Panc1 (cell line): ENCODE measurements at regions not wholly inside any gene's neighbourhood (a gene's known extent, or its start where the extent isn't known, plus 50 kb on each side); places are given as distances from the start of the nearest gene placed in this dataset.

Experiments
- ATAC-seq: fragments of 200-7000 bp; cut with Tn5 transposase; 2 replicates; pipeline ENCODE4 v1.9.1; 2020; ENCODE audit warnings: mild to moderate bottlenecking, moderate library complexity
- BruUV-seq: library from RNA; stranded (reverse); fragments of 400-500 nt; replicated peaks from 2 replicates; lab custom pipeline; 2021; lab: Mats Ljungman, UMichigan
- CTCF ChIA-PET: fragments of 300-600 bp; sonication (Branson Sonifier 250); formaldehyde crosslinking; loops from one replicate; lab custom pipeline; 2022; ENCODE audit warnings: antibody characterized with exemption; lab: Charles Lee
- POLR2A ChIA-PET: fragments of 300-600 bp; sonication (Branson Sonifier 250); formaldehyde crosslinking; loops from one replicate; lab custom pipeline; 2022; ENCODE audit warnings: antibody characterized with exemption; lab: Charles Lee
- DNase-seq: peaks from one replicate; pipeline ENCODE4 v3.0.0-alpha.2; 2010; ENCODE audit warnings: low read depth, low spot score
- H3K27ac ChIP-seq: 2 replicates; pipeline ENCODE4 v1.5.1; 2011; ENCODE audit warnings: mild to moderate bottlenecking, low read length, inconsistent platforms
- H3K27me3 ChIP-seq: fragments of 200-500 bp; sonication (Bioruptor generic); 2 replicates; pipeline ENCODE4 v1.6.0; 2014; ENCODE audit warnings: low read length, inconsistent platforms; ENCODE audit not compliant: control insufficient read depth, insufficient read depth
- H3K36me3 ChIP-seq: fragments of 200-500 bp; sonication (Bioruptor generic); 2 replicates; pipeline ENCODE4 v1.5.1; 2014; ENCODE audit warnings: inconsistent platforms, mild to moderate bottlenecking, low read length, moderate library complexity; ENCODE audit not compliant: control insufficient read depth, insufficient read depth
- H3K4me1 ChIP-seq: 2 replicates; pipeline ENCODE4 v1.5.1; 2011; ENCODE audit warnings: inconsistent platforms, mild to moderate bottlenecking, low read length, moderate library complexity; ENCODE audit not compliant: control insufficient read depth, insufficient read depth
- H3K4me3 ChIP-seq, 2 experiments: 2 replicates each; pipeline ENCODE4 v1.5.1; 2011 to 2012; ENCODE audit warnings: low read depth in 2 of 2, low read length in 2 of 2, mild to moderate bottlenecking in 2 of 2, inconsistent platforms in 1 of 2, moderate library complexity in 1 of 2
- H3K9me3 ChIP-seq: fragments of 200-500 bp; sonication (Bioruptor generic); 2 replicates; pipeline ENCODE4 v1.5.1; 2014; ENCODE audit warnings: low read depth, mild to moderate bottlenecking, inconsistent platforms, low read length, moderate library complexity; ENCODE audit not compliant: control insufficient read depth, insufficient read depth
- POLR2AphosphoS5 ChIP-seq: IDR thresholded peaks from 2 replicates; pipeline ENCODE4 v1.6.1; 2012; ENCODE audit warnings: mild to moderate bottlenecking, low read depth, low read length, moderate library complexity
- SIN3A ChIP-seq: IDR thresholded peaks from 2 replicates; pipeline ENCODE4 v1.6.1; 2012; ENCODE audit warnings: low read depth, mild to moderate bottlenecking, low read length, moderate library complexity, borderline replicate concordance; ENCODE audit not compliant: insufficient read depth
- TCF7L2 ChIP-seq: IDR thresholded peaks from 2 replicates; pipeline ENCODE4 v1.6.1; 2011; ENCODE audit warnings: mild to moderate bottlenecking, low read depth, low read length, inconsistent platforms
- in situ Hi-C: cut with HindIII; loops from 2 replicates; pipeline ENCODE4 v1.10.0; 2016; ENCODE audit warnings: low sequenced_read_pairs, low pct_unique_long_range_greater_than_20kb
- intact Hi-C: fragments of 100-400 bp; cut with micrococcal nuclease; formaldehyde crosslinking; loops from one replicate; pipeline ENCODE4 v1.10.0; 2022; ENCODE audit not compliant: unreplicated experiment
- TF ChIP-seq, protein P1 (sequence below): fragments of 450-650 bp; IDR thresholded peaks from 2 replicates; pipeline ENCODE4 v1.5.1; 2017; ENCODE audit warnings: mild to moderate bottlenecking
- TF ChIP-seq, protein P2 (sequence below), 2 experiments: IDR thresholded peaks; 2 replicates each; pipeline ENCODE4 v1.6.1; 2011 to 2012; ENCODE audit warnings: low read depth in 2 of 2, control low read depth in 1 of 2, low read length in 1 of 2, mild to moderate bottlenecking in 1 of 2, moderate library complexity in 1 of 2; ENCODE audit not compliant: insufficient read depth in 1 of 2

DNA sequence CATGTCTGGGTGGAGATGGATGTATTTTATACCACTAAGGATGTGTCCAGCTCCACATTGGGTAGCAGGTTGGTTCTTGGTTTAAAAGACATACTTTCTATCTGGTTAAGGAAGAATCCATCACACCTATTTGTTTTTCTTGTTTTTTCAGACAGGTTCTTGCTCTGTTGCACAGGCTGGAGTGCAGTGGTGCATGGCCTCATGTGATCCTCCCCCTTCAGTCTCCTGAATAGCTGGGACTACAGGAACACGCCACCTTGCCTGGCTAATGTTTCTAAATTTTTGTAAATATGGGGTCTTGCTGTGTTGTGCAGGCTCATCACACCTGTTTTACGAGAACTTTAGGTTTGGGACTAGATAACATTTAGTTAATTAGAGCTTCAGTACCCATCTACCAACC is 80.2 kb upstream of the PRNP start:
- DNase-seq = no peak
- no peak for ATAC-seq
- intact Hi-C loops (loop anchor here (5.0 to 10.0 kb wide), 2 partner anchors 349 to 496 kb away; no protein-coding TSS in a partner anchor), in situ Hi-C loops (no loop called here)
- CTCF ChIA-PET = interaction anchor here (0.6 to 0.7 kb wide), 2 partner anchors 119 to 147 kb away, joined by 3 to 8 read pairs; no protein-coding TSS in a partner anchor
- no peaks in the 10 kb centered on the region for H3K9me3 ChIP-seq
- H3K27me3 ChIP-seq = peaks cover 10% of the 10 kb centered on the region; the same call in 1 of the 2 replicates
- no peaks in the 10 kb centered on the region for H3K36me3 ChIP-seq
- H3K4me3 ChIP-seq = no peak overlapping the region
- TF ChIP-seq, protein P1, sequence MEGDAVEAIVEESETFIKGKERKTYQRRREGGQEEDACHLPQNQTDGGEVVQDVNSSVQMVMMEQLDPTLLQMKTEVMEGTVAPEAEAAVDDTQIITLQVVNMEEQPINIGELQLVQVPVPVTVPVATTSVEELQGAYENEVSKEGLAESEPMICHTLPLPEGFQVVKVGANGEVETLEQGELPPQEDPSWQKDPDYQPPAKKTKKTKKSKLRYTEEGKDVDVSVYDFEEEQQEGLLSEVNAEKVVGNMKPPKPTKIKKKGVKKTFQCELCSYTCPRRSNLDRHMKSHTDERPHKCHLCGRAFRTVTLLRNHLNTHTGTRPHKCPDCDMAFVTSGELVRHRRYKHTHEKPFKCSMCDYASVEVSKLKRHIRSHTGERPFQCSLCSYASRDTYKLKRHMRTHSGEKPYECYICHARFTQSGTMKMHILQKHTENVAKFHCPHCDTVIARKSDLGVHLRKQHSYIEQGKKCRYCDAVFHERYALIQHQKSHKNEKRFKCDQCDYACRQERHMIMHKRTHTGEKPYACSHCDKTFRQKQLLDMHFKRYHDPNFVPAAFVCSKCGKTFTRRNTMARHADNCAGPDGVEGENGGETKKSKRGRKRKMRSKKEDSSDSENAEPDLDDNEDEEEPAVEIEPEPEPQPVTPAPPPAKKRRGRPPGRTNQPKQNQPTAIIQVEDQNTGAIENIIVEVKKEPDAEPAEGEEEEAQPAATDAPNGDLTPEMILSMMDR = no peak
- TF ChIP-seq, protein P2, sequence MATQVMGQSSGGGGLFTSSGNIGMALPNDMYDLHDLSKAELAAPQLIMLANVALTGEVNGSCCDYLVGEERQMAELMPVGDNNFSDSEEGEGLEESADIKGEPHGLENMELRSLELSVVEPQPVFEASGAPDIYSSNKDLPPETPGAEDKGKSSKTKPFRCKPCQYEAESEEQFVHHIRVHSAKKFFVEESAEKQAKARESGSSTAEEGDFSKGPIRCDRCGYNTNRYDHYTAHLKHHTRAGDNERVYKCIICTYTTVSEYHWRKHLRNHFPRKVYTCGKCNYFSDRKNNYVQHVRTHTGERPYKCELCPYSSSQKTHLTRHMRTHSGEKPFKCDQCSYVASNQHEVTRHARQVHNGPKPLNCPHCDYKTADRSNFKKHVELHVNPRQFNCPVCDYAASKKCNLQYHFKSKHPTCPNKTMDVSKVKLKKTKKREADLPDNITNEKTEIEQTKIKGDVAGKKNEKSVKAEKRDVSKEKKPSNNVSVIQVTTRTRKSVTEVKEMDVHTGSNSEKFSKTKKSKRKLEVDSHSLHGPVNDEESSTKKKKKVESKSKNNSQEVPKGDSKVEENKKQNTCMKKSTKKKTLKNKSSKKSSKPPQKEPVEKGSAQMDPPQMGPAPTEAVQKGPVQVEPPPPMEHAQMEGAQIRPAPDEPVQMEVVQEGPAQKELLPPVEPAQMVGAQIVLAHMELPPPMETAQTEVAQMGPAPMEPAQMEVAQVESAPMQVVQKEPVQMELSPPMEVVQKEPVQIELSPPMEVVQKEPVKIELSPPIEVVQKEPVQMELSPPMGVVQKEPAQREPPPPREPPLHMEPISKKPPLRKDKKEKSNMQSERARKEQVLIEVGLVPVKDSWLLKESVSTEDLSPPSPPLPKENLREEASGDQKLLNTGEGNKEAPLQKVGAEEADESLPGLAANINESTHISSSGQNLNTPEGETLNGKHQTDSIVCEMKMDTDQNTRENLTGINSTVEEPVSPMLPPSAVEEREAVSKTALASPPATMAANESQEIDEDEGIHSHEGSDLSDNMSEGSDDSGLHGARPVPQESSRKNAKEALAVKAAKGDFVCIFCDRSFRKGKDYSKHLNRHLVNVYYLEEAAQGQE (IDR thresholded peaks at IDR 0.05; ENCODE audit: insufficient read depth in 1 of 2, low read depth in 2 of 2, low read length in 1 of 2) = no peak
- TF ChIP-seq TCF7L2 (no peak), SIN3A (no peak), POLR2AphosphoS5 (no peak)
- no peak overlapping the region for H3K27ac ChIP-seq
- POLR2A ChIA-PET = no interaction called here
- BruUV-seq = no TSS peak
- H3K4me1 ChIP-seq = no peaks in the 10 kb centered on the region

DNA sequence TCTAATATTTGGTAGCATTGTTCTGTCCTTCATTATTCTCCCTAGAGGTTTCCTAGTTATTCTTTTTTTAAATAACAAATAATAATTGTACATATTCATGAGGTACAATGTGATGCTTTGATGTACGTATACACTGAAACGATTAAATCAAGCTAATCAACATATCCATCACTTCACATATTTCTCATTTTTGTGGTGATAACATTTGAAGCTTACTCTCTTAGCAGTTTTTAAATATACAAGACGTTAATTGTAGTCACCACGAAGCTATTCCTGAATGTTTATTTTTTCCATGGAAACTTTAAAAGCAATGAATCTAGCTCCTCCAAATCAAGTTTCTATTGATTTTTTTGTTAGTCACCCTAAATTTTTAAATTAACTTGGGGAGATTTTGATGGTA is 81.1 kb upstream of the PRNP start:
- no TSS peak for BruUV-seq
- POLR2A ChIA-PET = no interaction called here

More for the DNA sequence above, 81.1 kb upstream of the PRNP start:
- no peak for DNase-seq
- Histone ChIP-seq H3K36me3 (no peaks in the 10 kb centered on the region), H3K4me1 (no peaks in the 10 kb centered on the region), H3K4me3 (no peak overlapping the region), H3K27ac (no peak overlapping the region), H3K9me3 (no peaks in the 10 kb centered on the region), H3K27me3 (peaks cover 10% of the 10 kb centered on the region; the same call in 1 of the 2 replicates)
- in situ Hi-C loops (no loop called here), intact Hi-C loops (loop anchor here (5.0 to 10.0 kb wide), 2 partner anchors 350 to 497 kb away; no protein-coding TSS in a partner anchor)
- TF ChIP-seq TCF7L2 (no peak), POLR2AphosphoS5 (no peak)
- TF ChIP-seq, protein P1 = no peak
- CTCF ChIA-PET = no interaction called here
- no peak for ATAC-seq
